ENCODE measurements at regions not wholly inside any gene's neighbourhood (a gene's known extent, or its start where the extent isn't known, plus 50 kb on each side); places are given as distances from the start of the nearest gene placed in this dataset.
A peak's percentile ranks its signal among the peaks of the same experiment; 100 is the strongest.

DNA sequence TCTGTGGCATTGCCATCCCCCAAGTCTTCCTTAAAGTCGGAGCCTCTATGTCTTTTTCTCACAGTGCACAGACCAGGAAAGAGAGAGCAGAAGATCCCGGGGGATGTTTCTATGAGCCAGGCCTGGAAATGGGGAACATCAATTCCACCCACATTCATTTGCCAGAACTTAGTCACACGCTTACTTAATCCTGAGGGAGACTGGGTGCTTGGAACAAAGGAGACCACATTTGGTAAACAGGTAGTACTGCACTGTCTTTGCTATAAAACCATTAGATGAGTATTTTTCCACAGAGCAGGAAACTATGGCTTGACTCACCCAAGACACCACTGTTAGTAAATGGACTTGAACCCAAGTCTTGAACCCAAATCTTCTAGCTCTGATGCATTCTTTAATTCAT lies 60.7 kb upstream of the CTTNBP2NL start:
- WGBS, 5 donors: 89 to 97% (median 94%) methylated on average over 3 of the region's 3 CpGs
- H3K9me3 ChIP-seq: no peaks in the 10 kb centered on the region
- no peak overlapping the region for H3K4me3 ChIP-seq
- no peak for DNase-seq
- peaks cover 0 to 30% (median 4%) of the 10 kb centered on the region in 7 donors for H3K27me3 ChIP-seq (replicated peaks in 1 of 7)
- no peak overlapping the region for H3K27ac ChIP-seq
- H3K4me1 ChIP-seq: peaks cover 0 to 9% (median 5%) of the 10 kb centered on the region in 6 donors
- TF ChIP-seq POLR2A (IDR thresholded peaks at IDR 0.05) (no peak), POLR2AphosphoS5 (IDR thresholded peaks at IDR 0.05) (no peak)
- TF ChIP-seq, protein P1, sequence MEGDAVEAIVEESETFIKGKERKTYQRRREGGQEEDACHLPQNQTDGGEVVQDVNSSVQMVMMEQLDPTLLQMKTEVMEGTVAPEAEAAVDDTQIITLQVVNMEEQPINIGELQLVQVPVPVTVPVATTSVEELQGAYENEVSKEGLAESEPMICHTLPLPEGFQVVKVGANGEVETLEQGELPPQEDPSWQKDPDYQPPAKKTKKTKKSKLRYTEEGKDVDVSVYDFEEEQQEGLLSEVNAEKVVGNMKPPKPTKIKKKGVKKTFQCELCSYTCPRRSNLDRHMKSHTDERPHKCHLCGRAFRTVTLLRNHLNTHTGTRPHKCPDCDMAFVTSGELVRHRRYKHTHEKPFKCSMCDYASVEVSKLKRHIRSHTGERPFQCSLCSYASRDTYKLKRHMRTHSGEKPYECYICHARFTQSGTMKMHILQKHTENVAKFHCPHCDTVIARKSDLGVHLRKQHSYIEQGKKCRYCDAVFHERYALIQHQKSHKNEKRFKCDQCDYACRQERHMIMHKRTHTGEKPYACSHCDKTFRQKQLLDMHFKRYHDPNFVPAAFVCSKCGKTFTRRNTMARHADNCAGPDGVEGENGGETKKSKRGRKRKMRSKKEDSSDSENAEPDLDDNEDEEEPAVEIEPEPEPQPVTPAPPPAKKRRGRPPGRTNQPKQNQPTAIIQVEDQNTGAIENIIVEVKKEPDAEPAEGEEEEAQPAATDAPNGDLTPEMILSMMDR (IDR thresholded peaks at IDR 0.05 in 8 of 11, conservative IDR thresholded peaks at IDR 0.05 in 3 of 11): no peak
- no peaks in the 10 kb centered on the region for H3K36me3 ChIP-seq
- intact Hi-C loops (cut with DNase I; ENCODE audit: low total_unique reads): no loop called here

DNA sequence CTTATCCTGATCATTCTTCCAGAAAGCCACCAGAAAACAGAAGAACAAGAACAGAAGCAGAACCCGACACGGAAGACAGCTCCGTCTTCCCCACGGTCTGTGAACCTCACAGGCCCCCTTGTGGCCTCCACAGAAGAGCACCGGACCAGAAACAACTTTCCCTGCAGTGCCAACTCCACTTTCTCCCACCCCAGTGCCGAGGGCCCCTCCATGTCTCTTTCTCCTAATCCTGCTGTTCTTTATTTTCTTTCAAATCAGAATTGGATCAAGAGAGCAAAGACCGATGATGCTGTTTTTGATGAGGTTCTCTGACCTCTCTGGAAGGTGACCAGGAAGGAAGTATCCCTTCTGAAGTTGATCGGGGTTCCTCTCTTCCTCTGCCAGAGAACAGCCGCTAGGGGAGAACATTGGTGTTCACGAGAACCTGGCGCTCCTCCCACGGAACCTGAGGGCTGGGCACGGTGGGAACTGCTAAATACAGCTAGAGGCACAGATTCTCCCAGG lies 58.9 kb upstream of the CTTNBP2NL start:
- Histone ChIP-seq H3K4me1 (peaks cover 0 to 9% (median 5%) of the 10 kb centered on the region in 6 donors), H3K27me3 (replicated peaks in 1 of 7) (peaks cover 0 to 21% (median 4%) of the 10 kb centered on the region in 7 donors), H3K36me3 (no peaks in the 10 kb centered on the region), H3K27ac (peak overlapping the region in 2 of 8 donors; percentile 6 to 39), H3K4me3 (peak overlapping the region in 1 of 8 donors; percentile 20), H3K9me3 (no peaks in the 10 kb centered on the region)
- DNase-seq: no peak
- intact Hi-C loops (cut with DNase I; ENCODE audit: low total_unique reads): no loop called here
- WGBS, 5 donors: 5 to 20% (median 10%) methylated on average over 13 of the region's 13 CpGs
- TF ChIP-seq, protein P1 (IDR thresholded peaks at IDR 0.05 in 8 of 11, conservative IDR thresholded peaks at IDR 0.05 in 3 of 11): peak in 9 of 11 experiments; percentile 20 to 73 (median 61)
- no peak for TF ChIP-seq POLR2AphosphoS5 (IDR thresholded peaks at IDR 0.05)

DNA sequence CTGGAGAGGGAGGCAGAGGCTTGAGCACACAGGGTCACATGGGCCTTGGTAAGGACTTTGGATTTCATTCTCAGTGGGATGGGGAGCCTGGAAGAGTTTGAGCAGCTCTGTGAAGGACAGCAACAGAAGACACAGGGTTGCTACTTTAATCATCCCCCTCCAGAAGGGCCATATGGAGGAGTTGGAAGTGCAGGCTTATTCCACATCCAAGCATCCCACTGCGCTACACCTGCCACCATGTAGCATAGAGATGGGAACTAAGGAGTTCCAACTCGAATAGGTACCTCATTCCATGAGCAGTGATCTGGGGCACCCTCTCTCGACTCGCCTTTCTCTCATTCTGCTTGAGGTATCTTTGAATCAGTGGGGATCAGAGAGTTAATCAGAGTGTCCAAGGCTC lies 54.0 kb upstream of the CTTNBP2NL start:
- Histone ChIP-seq H3K36me3 (no peaks in the 10 kb centered on the region), H3K27ac (no peak overlapping the region), H3K9me3 (no peaks in the 10 kb centered on the region), H3K4me1 (peaks cover 0 to 16% (median 8%) of the 10 kb centered on the region in 6 donors), H3K27me3 (replicated peaks in 1 of 7) (peaks cover 0 to 21% (median 4%) of the 10 kb centered on the region in 7 donors), H3K4me3 (no peak overlapping the region)
- WGBS, 5 donors: 85 to 91% (median 88%) methylated on average over 4 of the region's 4 CpGs
- intact Hi-C loops (cut with DNase I; ENCODE audit: low total_unique reads): no loop called here
- no peak for DNase-seq
- TF ChIP-seq, protein P1 (IDR thresholded peaks at IDR 0.05 in 8 of 11, conservative IDR thresholded peaks at IDR 0.05 in 3 of 11): no peak
- TF ChIP-seq POLR2AphosphoS5 (IDR thresholded peaks at IDR 0.05) (no peak), POLR2A (IDR thresholded peaks at IDR 0.05) (no peak)

DNA sequence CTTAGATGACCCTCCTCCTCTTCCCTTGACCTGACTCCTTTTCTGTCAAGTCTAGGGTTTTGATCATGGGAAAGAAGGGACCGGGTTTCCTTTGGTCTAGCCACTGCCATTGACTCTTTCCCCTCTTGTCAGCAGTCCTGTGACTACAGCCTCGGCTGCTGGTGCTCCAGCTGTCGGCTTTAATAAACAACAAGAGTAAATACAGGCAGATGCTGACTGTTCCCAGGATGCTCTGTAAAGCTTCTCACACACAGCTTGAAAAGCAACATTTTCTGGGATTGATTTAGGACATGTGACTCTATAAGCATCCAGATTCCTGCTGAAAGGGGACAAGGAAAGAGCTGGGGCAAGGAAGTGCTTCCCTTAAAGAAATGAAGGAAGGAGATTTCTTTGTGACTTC lies 53.5 kb upstream of the CTTNBP2NL start:
- no peaks in the 10 kb centered on the region for H3K9me3 ChIP-seq
- TF ChIP-seq POLR2AphosphoS5 (IDR thresholded peaks at IDR 0.05) (no peak), POLR2A (IDR thresholded peaks at IDR 0.05) (no peak)
- TF ChIP-seq, protein P1 (IDR thresholded peaks at IDR 0.05 in 8 of 11, conservative IDR thresholded peaks at IDR 0.05 in 3 of 11): no peak
- H3K36me3 ChIP-seq: no peaks in the 10 kb centered on the region
- H3K27ac ChIP-seq: no peak overlapping the region
- no peak overlapping the region for H3K4me3 ChIP-seq
- H3K4me1 ChIP-seq: peaks cover 0 to 12% (median 5%) of the 10 kb centered on the region in 6 donors
- intact Hi-C loops (cut with DNase I; ENCODE audit: low total_unique reads): no loop called here
- H3K27me3 ChIP-seq (replicated peaks in 1 of 7): peaks cover 0 to 21% (median 4%) of the 10 kb centered on the region in 7 donors
- WGBS, 5 donors: 61 to 75% (median 68%) methylated on average over 3 of the region's 3 CpGs
- DNase-seq: no peak
